OCI-LY1 (cell line): ENCODE measurements at regions not wholly inside any gene's neighbourhood (a gene's known extent, or its start where the extent isn't known, plus 50 kb on each side); places are given as distances from the start of the nearest gene placed in this dataset.

ENCODE experiments used
- H2AFZ ChIP-seq: fragments of 200-600 bp; sonication (generic), shearing (Covaris generic); 2 replicates; pipeline ENCODE4 v1.6.0; 2014; ENCODE audit warnings: antibody characterized with exemption, mild to moderate bottlenecking, low read length
- H3F3A ChIP-seq: fragments of 200-600 bp; sonication (generic), shearing (Covaris generic); 2 replicates; pipeline ENCODE4 v1.6.0; 2014; ENCODE audit warnings: mild to moderate bottlenecking, antibody characterized with exemption, low read length, moderate library complexity; ENCODE audit not compliant: insufficient read depth
- H3K27ac ChIP-seq: fragments of 200-600 bp; sonication (generic); 2 replicates; pipeline ENCODE4 v1.5.1; 2014; ENCODE audit warnings: low read length, mixed run types, mild to moderate bottlenecking, low read depth; ENCODE audit not compliant: poor library complexity, severe bottlenecking
- H3K27me3 ChIP-seq: fragments of 200-600 bp; sonication (generic); 2 replicates; pipeline ENCODE4 v1.6.0; 2014; ENCODE audit warnings: antibody characterized with exemption, mild to moderate bottlenecking, low read length, moderate library complexity; ENCODE audit not compliant: insufficient read depth
- H3K36me3 ChIP-seq: fragments of 200-600 bp; sonication (generic); 2 replicates; pipeline ENCODE4 v1.6.1; 2014; ENCODE audit warnings: mild to moderate bottlenecking, antibody characterized with exemption, low read length, moderate library complexity, mixed read lengths; ENCODE audit not compliant: insufficient read depth
- H3K4me1 ChIP-seq: fragments of 200-600 bp; sonication (generic); 2 replicates; pipeline ENCODE4 v1.5.1; 2014; ENCODE audit warnings: mild to moderate bottlenecking, low read length, moderate library complexity; ENCODE audit not compliant: insufficient read depth, severe bottlenecking
- H3K4me2 ChIP-seq: fragments of 200-600 bp; sonication (generic), shearing (Covaris generic); 2 replicates; pipeline ENCODE4 v1.6.1; 2014; ENCODE audit warnings: low read length
- H3K4me3 ChIP-seq: fragments of 200-600 bp; sonication (generic); 2 replicates; pipeline ENCODE4 v1.5.1; 2014; ENCODE audit warnings: low read length, low read depth, mild to moderate bottlenecking, mixed read lengths; ENCODE audit not compliant: poor library complexity, severe bottlenecking
- H3K79me2 ChIP-seq: fragments of 200-600 bp; shearing (Covaris generic); 2 replicates; pipeline ENCODE4 v1.6.1; 2016; ENCODE audit warnings: mixed run types, low read length, mixed read lengths; ENCODE audit not compliant: insufficient read depth
- H3K9ac ChIP-seq: fragments of 200-600 bp; sonication (generic), shearing (Covaris generic); 2 replicates; pipeline ENCODE4 v1.6.1; 2014; ENCODE audit warnings: mild to moderate bottlenecking, low read length, mixed read lengths
- H3K9me2 ChIP-seq: fragments of 200-600 bp; sonication (generic), shearing (Covaris generic); 2 replicates; pipeline ENCODE4 v1.6.1; 2014; ENCODE audit warnings: low read depth, mild to moderate bottlenecking, low read length, mixed read lengths
- H3K9me3 ChIP-seq: fragments of 200-600 bp; shearing (Covaris generic); 2 replicates; pipeline ENCODE4 v1.6.1; 2014; ENCODE audit warnings: low read length, mixed read lengths
- H4K20me1 ChIP-seq: fragments of 200-600 bp; sonication (generic), shearing (Covaris generic); 2 replicates; pipeline ENCODE4 v1.6.0; 2016; ENCODE audit warnings: mild to moderate bottlenecking, low read length; ENCODE audit not compliant: insufficient read depth
- CTCF ChIP-seq: fragments of 200-600 bp; sonication (generic), shearing (Covaris generic); IDR thresholded peaks from 2 replicates; pipeline ENCODE4 v1.5.1; 2017; ENCODE audit warnings: mild to moderate bottlenecking, antibody characterized with exemption, low read length, moderate library complexity, mixed read lengths
- EZH2 ChIP-seq: fragments of 200-600 bp; sonication (generic), shearing (Covaris generic); IDR thresholded peaks from 2 replicates; pipeline ENCODE4 v1.8.0; 2017; ENCODE audit warnings: borderline replicate concordance, mixed run types, mild to moderate bottlenecking, antibody characterized with exemption, low read length, moderate library complexity, mixed read lengths

- H3K9ac ChIP-seq, result no peak overlapping the region
- TF ChIP-seq CTCF (no peak), EZH2 (no peak)
- H3K4me2 ChIP-seq, result no peak overlapping the region
- H3K4me1 ChIP-seq, result no peaks in the 10 kb centered on the region
- H3K36me3 ChIP-seq, result no peaks in the 10 kb centered on the region
- H3K9me3 ChIP-seq, result no peaks in the 10 kb centered on the region
- no peak overlapping the region for H3K27ac ChIP-seq
- no peaks in the 10 kb centered on the region for H3F3A ChIP-seq
- H4K20me1 ChIP-seq, result no peaks in the 10 kb centered on the region
- H3K79me2 ChIP-seq, result no peaks in the 10 kb centered on the region
- no peak overlapping the region for H3K4me3 ChIP-seq
- no peaks in the 10 kb centered on the region for H3K27me3 ChIP-seq
- H3K9me2 ChIP-seq, result no peaks in the 10 kb centered on the region
- no peak overlapping the region for H2AFZ ChIP-seq
These were observed 667.4 kb downstream of the ROBO2 start for GRCh38 chr3:77707281-77707680.

- no peaks in the 10 kb centered on the region for H3K27me3 ChIP-seq
- no peaks in the 10 kb centered on the region for H3K9me3 ChIP-seq
- no peak overlapping the region for H3K4me2 ChIP-seq
- H3K4me3 ChIP-seq, result no peak overlapping the region
- no peaks in the 10 kb centered on the region for H3K9me2 ChIP-seq
- H4K20me1 ChIP-seq, result no peaks in the 10 kb centered on the region
- no peak overlapping the region for H2AFZ ChIP-seq
- no peaks in the 10 kb centered on the region for H3F3A ChIP-seq
- TF ChIP-seq CTCF, result no peak
- no peak for TF ChIP-seq EZH2
- H3K79me2 ChIP-seq, result no peaks in the 10 kb centered on the region
- H3K36me3 ChIP-seq, result no peaks in the 10 kb centered on the region
- no peaks in the 10 kb centered on the region for H3K4me1 ChIP-seq
- H3K9ac ChIP-seq, result no peak overlapping the region
- H3K27ac ChIP-seq, result no peak overlapping the region
These were observed 669.3 kb downstream of the ROBO2 start for GRCh38 chr3:77709155-77709554.

- no peak overlapping the region for H3K9ac ChIP-seq
- no peak overlapping the region for H3K4me3 ChIP-seq
- no peaks in the 10 kb centered on the region for H3K9me2 ChIP-seq
- no peak overlapping the region for H2AFZ ChIP-seq
- no peak for TF ChIP-seq EZH2
- no peak for TF ChIP-seq CTCF
- no peaks in the 10 kb centered on the region for H3K9me3 ChIP-seq
- H3F3A ChIP-seq, result no peaks in the 10 kb centered on the region
- no peaks in the 10 kb centered on the region for H3K36me3 ChIP-seq
- no peak overlapping the region for H3K4me2 ChIP-seq
- no peaks in the 10 kb centered on the region for H3K4me1 ChIP-seq
- no peaks in the 10 kb centered on the region for H3K27me3 ChIP-seq
- H3K27ac ChIP-seq, result no peak overlapping the region
- H3K79me2 ChIP-seq, result no peaks in the 10 kb centered on the region
- H4K20me1 ChIP-seq, result no peaks in the 10 kb centered on the region
These were observed 678.4 kb downstream of the ROBO2 start for GRCh38 chr3:77718311-77718710.
